Natural killer cell (primary cell): ENCODE measurements at regions not wholly inside any gene's neighbourhood (a gene's known extent, or its start where the extent isn't known, plus 50 kb on each side); places are given as distances from the start of the nearest gene placed in this dataset.
"Not testable (repeated sequence)": the region's sequence is repeated elsewhere in the genome, so short reads cannot be mapped to it uniquely, and the experiment has no call there.

ENCODE experiments used
- ATAC-seq, 3 donors: fragments of 150-1000 bp in 2 of 3; fragments of 200-7000 bp in 1 of 3; cut with Tn5 transposase; 1 replicate in 1 of 3; 2 replicates in 2 of 3; pipeline ENCODE4 v1.10.0; 2021; ENCODE audit warnings: mild to moderate bottlenecking in 2 of 3, moderate library complexity in 2 of 3
- DNase-seq, 2 donors: peaks; one replicate each; pipeline versions ENCODE4 v3.0.0 to v3.0.0-alpha.2; 2013 to 2021; ENCODE audit warnings: mixed read lengths in 1 of 2
- H3K27ac ChIP-seq: one replicate; pipeline ENCODE4 v1.5.1; 2013; ENCODE audit warnings: mild to moderate bottlenecking, low read length
- H3K27me3 ChIP-seq: one replicate; pipeline ENCODE4 v1.6.1; 2013; ENCODE audit warnings: low read length; ENCODE audit not compliant: control insufficient read depth, insufficient read depth
- H3K36me3 ChIP-seq: one replicate; pipeline ENCODE4 v1.6.1; 2013; ENCODE audit warnings: low read length; ENCODE audit not compliant: control insufficient read depth, insufficient read depth
- H3K4me1 ChIP-seq: one replicate; pipeline ENCODE4 v1.6.1; 2013; ENCODE audit warnings: low read length; ENCODE audit not compliant: control insufficient read depth, insufficient read depth
- H3K4me3 ChIP-seq: one replicate; pipeline ENCODE4 v1.5.1; 2013; ENCODE audit warnings: low read length
- H3K9me3 ChIP-seq: one replicate; pipeline ENCODE4 v1.6.1; 2013; ENCODE audit warnings: low read length; ENCODE audit not compliant: control insufficient read depth, insufficient read depth
- H3K27ac Mint-ChIP-seq, 2 donors: one replicate each; pipeline ENCODE4 v1.8.0; 2022; ENCODE audit warnings: mild to moderate bottlenecking in 2 of 2, mixed read lengths in 2 of 2, moderate library complexity in 1 of 2
- H3K27me3 Mint-ChIP-seq, 2 donors: one replicate each; pipeline ENCODE4 v1.8.0; 2022; ENCODE audit warnings: low read depth in 2 of 2, mixed read lengths in 2 of 2
- H3K36me3 Mint-ChIP-seq: one replicate; pipeline ENCODE4 v1.8.0; 2022; ENCODE audit warnings: mixed read lengths
- H3K4me1 Mint-ChIP-seq, 2 donors: one replicate each; pipeline ENCODE4 v1.8.0; 2022; ENCODE audit warnings: mixed read lengths in 2 of 2
- H3K4me3 Mint-ChIP-seq: one replicate; pipeline ENCODE4 v1.8.0; 2022; ENCODE audit warnings: mild to moderate bottlenecking, moderate library complexity, mixed read lengths
- H3K9me3 Mint-ChIP-seq, 2 donors: one replicate each; pipeline ENCODE4 v1.8.0; 2022; ENCODE audit warnings: mixed read lengths in 2 of 2
- CTCF ChIP-seq: fragments of 200-600 bp; IDR thresholded peaks from one replicate; pipeline ENCODE4 v1.8.0; 2022; ENCODE audit warnings: antibody characterized with exemption
- WGBS: methylation state at CpG from one replicate; pipeline ENCODE4 v1.1.7; 2013; ENCODE audit warnings: missing lambda C conversion rate; ENCODE audit not compliant: insufficient coverage; 5-methylcytosine and 5-hydroxymethylcytosine counted together
- intact Hi-C: fragments of 100-400 bp; cut with micrococcal nuclease; formaldehyde crosslinking; loops from one replicate; pipeline ENCODE4 v1.14.2; 2022

- Mint-ChIP-seq H3K27me3 (peaks cover 9 to 22% of the 10 kb centered on the region in 2 donors), H3K36me3 (no peaks in the 10 kb centered on the region), H3K4me1 (peaks cover 13 to 19% of the 10 kb centered on the region in 2 donors), H3K27ac (peak overlapping the region in 1 of 2 donors; percentile 33), H3K9me3 (no peaks in the 10 kb centered on the region), H3K4me3 (no peak overlapping the region)
- no peaks in the 10 kb centered on the region for H3K4me1 ChIP-seq
- H3K27ac ChIP-seq = no peak overlapping the region
- no peak overlapping the region for H3K4me3 ChIP-seq
- ATAC-seq = peak in 1 of 3 donors; percentile 8
- TF ChIP-seq CTCF = peak; percentile 6
- DNase-seq = peak in 1 of 2 donors; percentile 4
- 85% methylated on average over 4 of the region's 4 CpGs for WGBS
- H3K9me3 ChIP-seq = no peaks in the 10 kb centered on the region
- no peaks in the 10 kb centered on the region for H3K27me3 ChIP-seq
- no peaks in the 10 kb centered on the region for H3K36me3 ChIP-seq
- intact Hi-C loops = no loop called here
Observed at GRCh38 chr15:21267671-21268395, 172.5 kb downstream of the POTEB3 start.

GRCh38 chr15:21267226-21267625, 173.1 kb downstream of the POTEB3 start:
- TF ChIP-seq CTCF = no peak
- Histone ChIP-seq H3K4me1 (no peaks in the 10 kb centered on the region), H3K4me3 (no peak overlapping the region), H3K36me3 (no peaks in the 10 kb centered on the region), H3K27me3 (no peaks in the 10 kb centered on the region), H3K9me3 (no peaks in the 10 kb centered on the region), H3K27ac (no peak overlapping the region)
- Mint-ChIP-seq H3K9me3 (no peaks in the 10 kb centered on the region), H3K4me1 (peaks cover 13 to 22% of the 10 kb centered on the region in 2 donors), H3K27me3 (peaks cover 13 to 17% of the 10 kb centered on the region in 2 donors), H3K27ac (no peak overlapping the region), H3K36me3 (no peaks in the 10 kb centered on the region), H3K4me3 (no peak overlapping the region)
- ATAC-seq = no peak
- 18% methylated on average over 2 of the region's 2 CpGs for WGBS
- intact Hi-C loops = no loop called here
- DNase-seq = no peak

GRCh38 chr15:21265628-21266027, 174.7 kb downstream of the POTEB3 start:
- H3K27me3 ChIP-seq, H3K4me3 Mint-ChIP-seq, H3K9me3 Mint-ChIP-seq, H3K9me3 ChIP-seq, ATAC-seq, H3K4me1 ChIP-seq, H3K27ac ChIP-seq, H3K36me3 Mint-ChIP-seq, H3K4me3 ChIP-seq, H3K36me3 ChIP-seq, H3K27ac Mint-ChIP-seq, intact Hi-C loops: not testable (repeated sequence)
- H3K4me1 Mint-ChIP-seq = peaks cover 13 to 18% of the 10 kb centered on the region in 2 donors
- DNase-seq = peak in 1 of 2 donors; percentile 1
- H3K27me3 Mint-ChIP-seq = peaks cover 10% of the 10 kb centered on the region in 2 donors
- WGBS = 72% methylated on average over 3 of the region's 3 CpGs

- Mint-ChIP-seq H3K4me1 (peaks cover 2 to 6% of the 10 kb centered on the region in 2 donors), H3K9me3 (no peaks in the 10 kb centered on the region), H3K27me3 (peaks cover 15 to 17% of the 10 kb centered on the region in 2 donors), H3K4me3 (no peak overlapping the region), H3K27ac (no peak overlapping the region), H3K36me3 (no peaks in the 10 kb centered on the region)
- no peaks in the 10 kb centered on the region for H3K36me3 ChIP-seq
- no peaks in the 10 kb centered on the region for H3K9me3 ChIP-seq
- no peak overlapping the region for H3K27ac ChIP-seq
- intact Hi-C loops = no loop called here
- whole genome bisulfite sequencing = 87% methylated on average over 12 of the region's 12 CpGs
- ATAC-seq = no peak
- H3K4me1 ChIP-seq = no peaks in the 10 kb centered on the region
- H3K27me3 ChIP-seq = no peaks in the 10 kb centered on the region
- no peak overlapping the region for H3K4me3 ChIP-seq
- no peak for TF ChIP-seq CTCF
- peak in 1 of 2 donors; percentile 6 for DNase-seq
Observed at GRCh38 chr15:21262851-21263425, 177.4 kb downstream of the POTEB3 start.
